IMR-90 (cell line): ENCODE measurements at regions not wholly inside any gene's neighbourhood (a gene's known extent, or its start where the extent isn't known, plus 50 kb on each side); places are given as distances from the start of the nearest gene placed in this dataset.

Source experiments
- ATAC-seq: fragments of 200-7000 bp; cut with Tn5 transposase; 2 replicates; pipeline ENCODE4 v1.9.1; 2020; ENCODE audit warnings: low read depth, mild to moderate bottlenecking, moderate library complexity
- BruUV-seq: library from RNA; stranded (reverse); fragments of 400-500 nt; replicated peaks from 2 replicates; lab custom pipeline; 2021; lab: Mats Ljungman, UMichigan
- CTCF ChIA-PET: fragments of 300-600 bp; formaldehyde crosslinking; extraction: SDS; loops from one replicate; lab custom pipeline; 2021; ENCODE audit warnings: antibody characterized with exemption; lab: Yijun Ruan, JAX
- POLR2A ChIA-PET: fragments of 300-600 bp; sonication (Branson Sonifier 250); formaldehyde crosslinking; loops from one replicate; lab custom pipeline; 2022; ENCODE audit warnings: antibody characterized with exemption; ENCODE audit not compliant: unreplicated experiment; lab: Charles Lee
- DNase-seq: peaks from one replicate; pipeline ENCODE4 v3.0.0; 2013
- H2AFZ ChIP-seq: replicated peaks from 2 replicates; pipeline ENCODE3; 2013; ENCODE audit warnings: low read length, mild to moderate bottlenecking; ENCODE audit not compliant: poor library complexity
- H2AK5ac ChIP-seq: 2 replicates; pipeline ENCODE4 v1.6.1; 2013; ENCODE audit warnings: low read depth, low read length, inconsistent platforms
- H2AK9ac ChIP-seq: replicated peaks from 2 replicates; pipeline ENCODE3; 2013; ENCODE audit warnings: mild to moderate bottlenecking, low read depth, low read length, moderate library complexity; ENCODE audit not compliant: poor library complexity
- H2BK120ac ChIP-seq: 2 replicates; pipeline ENCODE4 v1.6.1; 2013; ENCODE audit warnings: low read depth, low read length, inconsistent platforms
- H2BK15ac ChIP-seq: 3 replicates; pipeline ENCODE4 v1.6.1; 2013; ENCODE audit warnings: low read depth, low read length, inconsistent platforms
- H2BK20ac ChIP-seq: 2 replicates; pipeline ENCODE4 v1.6.1; 2013; ENCODE audit warnings: low read depth, mild to moderate bottlenecking, inconsistent platforms, low read length, moderate library complexity
- H2BK5ac ChIP-seq: 2 replicates; pipeline ENCODE4 v1.6.1; 2013; ENCODE audit warnings: mild to moderate bottlenecking, low read depth, low read length, inconsistent platforms; ENCODE audit not compliant: poor library complexity, severe bottlenecking
- H3K14ac ChIP-seq: replicated peaks from 2 replicates; pipeline ENCODE4 v1.6.1; 2013; ENCODE audit warnings: low read depth, low read length, inconsistent platforms
- H3K18ac ChIP-seq: 2 replicates; pipeline ENCODE4 v1.6.1; 2013; ENCODE audit warnings: low read depth, low read length, control low read depth
- H3K23ac ChIP-seq: 2 replicates; pipeline ENCODE4 v1.6.1; 2013; ENCODE audit warnings: low read depth, low read length, inconsistent platforms
- H3K27ac ChIP-seq: 2 replicates; pipeline ENCODE4 v1.5.1; 2013; ENCODE audit warnings: mild to moderate bottlenecking, control low read depth, low read length; ENCODE audit not compliant: insufficient read depth
- H3K27me3 ChIP-seq: 2 replicates; pipeline ENCODE4 v1.6.1; 2013; ENCODE audit warnings: low read length; ENCODE audit not compliant: control insufficient read depth, insufficient read depth
- H3K36me3 ChIP-seq: 2 replicates; pipeline ENCODE4 v1.6.1; 2013; ENCODE audit warnings: low read length, mixed read lengths; ENCODE audit not compliant: control insufficient read depth, insufficient read depth
- H3K4ac ChIP-seq: 2 replicates; pipeline ENCODE4 v1.6.1; 2013; ENCODE audit warnings: low read depth, low read length, inconsistent platforms
- H3K4me1 ChIP-seq: 2 replicates; pipeline ENCODE4 v1.6.1; 2013; ENCODE audit warnings: low read length, mixed read lengths; ENCODE audit not compliant: control insufficient read depth, insufficient read depth
- H3K4me2 ChIP-seq: 2 replicates; pipeline ENCODE4 v1.6.1; 2013; ENCODE audit warnings: low read depth, mild to moderate bottlenecking, control low read depth, low read length, moderate library complexity
- H3K4me3 ChIP-seq: 2 replicates; pipeline ENCODE4 v1.5.1; 2013; ENCODE audit warnings: low read depth, mild to moderate bottlenecking, control low read depth, low read length, moderate library complexity; ENCODE audit not compliant: insufficient read depth
- H3K56ac ChIP-seq: 2 replicates; pipeline ENCODE4 v1.6.1; 2013; ENCODE audit warnings: low read length, inconsistent platforms; ENCODE audit not compliant: insufficient read depth; ENCODE audit errors: extremely low read depth
- H3K79me1 ChIP-seq, 2 experiments: 2 replicates each; pipeline ENCODE4 v1.6.1; 2013; ENCODE audit warnings: low read length in 2 of 2, inconsistent platforms in 1 of 2, low read depth in 1 of 2
- H3K9ac ChIP-seq: 2 replicates; pipeline ENCODE4 v1.6.1; 2013; ENCODE audit warnings: low read depth, low read length, control low read depth
- H3K9me1 ChIP-seq: 2 replicates; pipeline ENCODE4 v1.6.1; 2013; ENCODE audit warnings: low read length, inconsistent platforms; ENCODE audit not compliant: insufficient read depth
- H3K9me3 ChIP-seq: 2 replicates; pipeline ENCODE4 v1.6.1; 2013; ENCODE audit warnings: low read length; ENCODE audit not compliant: control insufficient read depth, insufficient read depth
- H4K20me1 ChIP-seq: 2 replicates; pipeline ENCODE4 v1.6.1; 2013; ENCODE audit warnings: low read length, inconsistent platforms; ENCODE audit not compliant: insufficient read depth
- H4K5ac ChIP-seq: 2 replicates; pipeline ENCODE4 v1.6.1; 2013; ENCODE audit warnings: mild to moderate bottlenecking, low read depth, low read length, control low read depth
- H4K8ac ChIP-seq, 2 experiments: 2 replicates each; pipeline ENCODE4 v1.6.1; 2013; ENCODE audit warnings: low read depth in 2 of 2, low read length in 2 of 2, control low read depth in 1 of 2, inconsistent platforms in 1 of 2
- H4K91ac ChIP-seq: 2 replicates; pipeline ENCODE4 v1.6.1; 2013; ENCODE audit warnings: low read depth, low read length, inconsistent platforms; ENCODE audit not compliant: insufficient read depth
- BHLHE40 ChIP-seq: fragments of 150-350 bp; IDR thresholded peaks from 2 replicates; pipeline ENCODE4 v1.6.1; 2016; ENCODE audit warnings: mild to moderate bottlenecking, low read depth, low read length
- RFX5 ChIP-seq: IDR thresholded peaks from 2 replicates; pipeline ENCODE4 v1.8.0; 2012; ENCODE audit warnings: low read depth, mild to moderate bottlenecking, low read length, moderate library complexity
- WGBS, 2 experiments: methylation state at CpG; one replicate each; pipeline versions ENCODE4 v1.1.5 to v1.1.7; 2013; ENCODE audit warnings: missing lambda C conversion rate in 2 of 2; ENCODE audit not compliant: insufficient read length in 1 of 2; ENCODE audit errors: extremely low coverage in 2 of 2; 5-methylcytosine and 5-hydroxymethylcytosine counted together
- dilution Hi-C: fragments of 300-500 bp; cut with HindIII; formaldehyde crosslinking; loops from one replicate; pipeline ENCODE4 v1.14.3; 2018; ENCODE audit warnings: low sequenced_read_pairs; ENCODE audit not compliant: unreplicated experiment
- in situ Hi-C: fragments of 300-500 bp; cut with MboI; formaldehyde crosslinking; loops from 3 replicates; pipeline ENCODE4 v1.14.3; 2019; ENCODE audit warnings: low sequenced_read_pairs, inconsistent platforms, mixed read lengths
- intact Hi-C: fragments of 100-400 bp; cut with micrococcal nuclease; formaldehyde crosslinking; loops from 2 replicates; pipeline ENCODE4 v1.10.0; 2022
- TF ChIP-seq, protein P1 (sequence below): conservative IDR thresholded peaks from 2 replicates; pipeline ENCODE4 v1.5.1; 2012; ENCODE audit warnings: mild to moderate bottlenecking, low read depth, low read length, improper control_type of control experiment

DNA sequence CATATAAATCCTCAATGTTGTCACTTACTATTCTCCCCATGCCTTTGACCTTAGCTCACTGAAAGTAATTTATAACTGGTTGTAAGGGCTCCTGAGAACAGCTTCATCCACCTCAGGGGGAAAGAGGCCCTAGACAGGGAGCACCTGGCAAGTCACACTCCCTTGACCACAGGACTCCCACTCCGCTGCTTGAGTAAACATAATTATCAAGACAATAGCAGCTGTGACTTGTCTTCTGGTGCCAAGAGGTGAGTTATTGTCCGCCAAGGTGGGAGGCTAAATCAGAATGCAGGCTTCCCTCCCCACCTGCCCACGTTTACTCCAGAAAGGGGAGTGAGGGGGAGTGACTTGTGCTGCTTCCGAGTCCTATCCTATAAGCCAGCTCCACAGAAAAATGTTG is 230.6 kb upstream of the LRATD1 start:
- Histone ChIP-seq H3K56ac (no peak overlapping the region), H2BK15ac (no peak overlapping the region), H3K4ac (no peak overlapping the region), H3K9me1 (no peaks in the 10 kb centered on the region), H4K91ac (no peak overlapping the region), H3K23ac (no peak overlapping the region), H3K18ac (no peak overlapping the region), H4K5ac (no peak overlapping the region), H3K4me2 (no peak overlapping the region), H3K4me3 (no peak overlapping the region), H2BK120ac (no peak overlapping the region), H3K9me3 (no peaks in the 10 kb centered on the region), H3K27ac (no peak overlapping the region), H3K14ac (no peak overlapping the region), H3K9ac (no peak overlapping the region), H2AK5ac (no peak overlapping the region), H3K4me1 (no peaks in the 10 kb centered on the region), H2AK9ac (no peak overlapping the region), H3K27me3 (no peaks in the 10 kb centered on the region), H4K8ac (no peak overlapping the region), H2AFZ (no peak overlapping the region), H4K20me1 (no peaks in the 10 kb centered on the region), H3K79me1 (no peaks in the 10 kb centered on the region), H3K36me3 (no peaks in the 10 kb centered on the region), H2BK5ac (no peak overlapping the region), H2BK20ac (no peak overlapping the region)
- no peak for ATAC-seq
- ChIA-PET POLR2A (no interaction called here), CTCF (no interaction called here)
- TF ChIP-seq, protein P1, sequence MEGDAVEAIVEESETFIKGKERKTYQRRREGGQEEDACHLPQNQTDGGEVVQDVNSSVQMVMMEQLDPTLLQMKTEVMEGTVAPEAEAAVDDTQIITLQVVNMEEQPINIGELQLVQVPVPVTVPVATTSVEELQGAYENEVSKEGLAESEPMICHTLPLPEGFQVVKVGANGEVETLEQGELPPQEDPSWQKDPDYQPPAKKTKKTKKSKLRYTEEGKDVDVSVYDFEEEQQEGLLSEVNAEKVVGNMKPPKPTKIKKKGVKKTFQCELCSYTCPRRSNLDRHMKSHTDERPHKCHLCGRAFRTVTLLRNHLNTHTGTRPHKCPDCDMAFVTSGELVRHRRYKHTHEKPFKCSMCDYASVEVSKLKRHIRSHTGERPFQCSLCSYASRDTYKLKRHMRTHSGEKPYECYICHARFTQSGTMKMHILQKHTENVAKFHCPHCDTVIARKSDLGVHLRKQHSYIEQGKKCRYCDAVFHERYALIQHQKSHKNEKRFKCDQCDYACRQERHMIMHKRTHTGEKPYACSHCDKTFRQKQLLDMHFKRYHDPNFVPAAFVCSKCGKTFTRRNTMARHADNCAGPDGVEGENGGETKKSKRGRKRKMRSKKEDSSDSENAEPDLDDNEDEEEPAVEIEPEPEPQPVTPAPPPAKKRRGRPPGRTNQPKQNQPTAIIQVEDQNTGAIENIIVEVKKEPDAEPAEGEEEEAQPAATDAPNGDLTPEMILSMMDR = no peak
- TF ChIP-seq BHLHE40 (no peak), RFX5 (no peak)
- no TSS peak for BruUV-seq
- DNase-seq = no peak
- in situ Hi-C loops (no loop called here), dilution Hi-C loops (no loop called here), intact Hi-C loops (no loop called here)
- no CpG with 5 or more reads among the region's 4 CpGs for WGBS, 2 experiments
